ENCODE measurements at regions not wholly inside any gene's neighbourhood (a gene's known extent, or its start where the extent isn't known, plus 50 kb on each side); places are given as distances from the start of the nearest gene placed in this dataset.

DNA sequence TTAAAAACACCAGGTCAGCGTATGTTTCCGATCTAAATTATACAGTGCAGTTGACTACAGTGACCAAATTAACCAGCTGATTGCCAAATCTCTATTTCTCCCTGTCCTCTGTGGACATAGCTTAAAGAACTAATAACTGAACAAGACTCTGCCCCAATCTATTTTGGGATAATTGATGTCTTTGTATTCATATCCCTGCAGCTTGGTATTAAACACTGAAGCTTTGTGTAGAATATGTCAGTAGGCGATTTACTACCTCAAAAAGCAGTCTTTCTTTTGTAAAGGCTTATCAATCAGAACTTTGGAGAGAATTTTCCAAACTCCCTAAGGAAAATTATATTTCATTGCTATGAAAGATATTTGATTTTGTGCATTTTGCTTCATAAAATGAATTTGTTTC is 258.2 kb downstream of the SOX2 start:
- TF ChIP-seq, protein P1, sequence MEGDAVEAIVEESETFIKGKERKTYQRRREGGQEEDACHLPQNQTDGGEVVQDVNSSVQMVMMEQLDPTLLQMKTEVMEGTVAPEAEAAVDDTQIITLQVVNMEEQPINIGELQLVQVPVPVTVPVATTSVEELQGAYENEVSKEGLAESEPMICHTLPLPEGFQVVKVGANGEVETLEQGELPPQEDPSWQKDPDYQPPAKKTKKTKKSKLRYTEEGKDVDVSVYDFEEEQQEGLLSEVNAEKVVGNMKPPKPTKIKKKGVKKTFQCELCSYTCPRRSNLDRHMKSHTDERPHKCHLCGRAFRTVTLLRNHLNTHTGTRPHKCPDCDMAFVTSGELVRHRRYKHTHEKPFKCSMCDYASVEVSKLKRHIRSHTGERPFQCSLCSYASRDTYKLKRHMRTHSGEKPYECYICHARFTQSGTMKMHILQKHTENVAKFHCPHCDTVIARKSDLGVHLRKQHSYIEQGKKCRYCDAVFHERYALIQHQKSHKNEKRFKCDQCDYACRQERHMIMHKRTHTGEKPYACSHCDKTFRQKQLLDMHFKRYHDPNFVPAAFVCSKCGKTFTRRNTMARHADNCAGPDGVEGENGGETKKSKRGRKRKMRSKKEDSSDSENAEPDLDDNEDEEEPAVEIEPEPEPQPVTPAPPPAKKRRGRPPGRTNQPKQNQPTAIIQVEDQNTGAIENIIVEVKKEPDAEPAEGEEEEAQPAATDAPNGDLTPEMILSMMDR (IDR thresholded peaks at IDR 0.05): no peak
- no peak for TF ChIP-seq POLR2A (IDR thresholded peaks at IDR 0.05)

Data from body of pancreas (tissue), 4 donors.